Right lobe of liver (tissue), 6 donors: ENCODE measurements at regions not wholly inside any gene's neighbourhood (a gene's known extent, or its start where the extent isn't known, plus 50 kb on each side); places are given as distances from the start of the nearest gene placed in this dataset.

Experiments
- ATAC-seq, 4 donors: fragments of 200-7000 bp; cut with Tn5 transposase; one replicate each; pipeline ENCODE4 v1.9.1; 2020; ENCODE audit warnings: mild to moderate bottlenecking in 4 of 4, moderate library complexity in 4 of 4
- DNase-seq, 3 donors: peaks; one replicate each; pipeline ENCODE4 v3.0.0-alpha.2; 2020
- H3K27ac ChIP-seq, 3 donors: fragments of 200-600 bp; one replicate each; pipeline ENCODE4 v1.8.0; 2022
- H3K27me3 ChIP-seq, 2 donors: fragments of 200-600 bp; one replicate each; pipeline ENCODE4 v1.8.0; 2022
- H3K36me3 ChIP-seq, 4 donors: fragments of 200-600 bp; sonication (generic) in 1 of 4; one replicate each; pipeline versions ENCODE4 v1.5.1 to v1.8.0; 2017 to 2022; ENCODE audit warnings: control low read depth in 1 of 4
- H3K4me1 ChIP-seq, 4 donors: fragments of 200-600 bp; sonication (generic) in 1 of 4; one replicate each; pipeline versions ENCODE4 v1.5.1 to v1.8.0; 2017 to 2022; ENCODE audit warnings: control low read depth in 1 of 4
- H3K4me3 ChIP-seq, 3 donors: fragments of 200-600 bp; one replicate each; pipeline ENCODE4 v1.8.0; 2022
- H3K9me3 ChIP-seq, 4 donors: fragments of 200-600 bp; sonication (generic) in 1 of 4; one replicate each; pipeline versions ENCODE4 v1.5.1 to v1.8.0; 2017 to 2022; ENCODE audit warnings: control low read depth in 1 of 4
- CTCF ChIP-seq, 4 donors: fragments of 200-600 bp in 3 of 4; fragments of 450-650 bp in 1 of 4; IDR thresholded peaks; one replicate each; pipeline versions ENCODE4 v1.5.1 to v1.8.0; 2016 to 2022; ENCODE audit warnings: antibody characterized with exemption in 4 of 4, mild to moderate bottlenecking in 2 of 4
- POLR2A ChIP-seq: fragments of 450-650 bp; IDR thresholded peaks from one replicate; pipeline ENCODE4 v1.6.1; 2017; ENCODE audit warnings: antibody characterized with exemption, mild to moderate bottlenecking
- WGBS: methylation state at CpG from one replicate; pipeline ENCODE4 v1.1.6; 2018; ENCODE audit warnings: low coverage, low lambda C conversion rate; ENCODE audit not compliant: insufficient coverage; ENCODE audit errors: missing lambda C conversion rate; 5-methylcytosine and 5-hydroxymethylcytosine counted together
- intact Hi-C, 2 donors: fragments of 100-400 bp; cut with DNase I; formaldehyde crosslinking; loops; one replicate each; pipeline versions ENCODE4 v1.11.2 to v1.14.1; 2022
- donor health status: DM: no; HTN: yes; CAD: no.
- donor health status: DM: no; HTN: no; CAD: no.
- donor health status: DM: no; HTN: no; CAD: no.
- donor health status: DM: no; HTN: yes; CAD: no.
- donor health status: DM: no; HTN: yes; CAD: no.

GRCh38 chr4:20543131-20543530, 157.1 kb upstream of the PACRGL start:
- Histone ChIP-seq H3K36me3 (no peaks in the 10 kb centered on the region), H3K4me1 (no peaks in the 10 kb centered on the region), H3K27ac (no peak overlapping the region), H3K4me3 (no peak overlapping the region), H3K27me3 (no peaks in the 10 kb centered on the region), H3K9me3 (no peaks in the 10 kb centered on the region)
- TF ChIP-seq POLR2A (no peak), CTCF (IDR thresholded peaks at IDR 0.05) (no peak)
- WGBS, result 58% methylated on average over 2 of the region's 2 CpGs
- no peak for ATAC-seq
- intact Hi-C loops, result loop anchor here in 1 of 2 donors (10.0 kb wide), 1 partner anchor 118 kb away; no protein-coding TSS in a partner anchor
- DNase-seq, result no peak

DNA sequence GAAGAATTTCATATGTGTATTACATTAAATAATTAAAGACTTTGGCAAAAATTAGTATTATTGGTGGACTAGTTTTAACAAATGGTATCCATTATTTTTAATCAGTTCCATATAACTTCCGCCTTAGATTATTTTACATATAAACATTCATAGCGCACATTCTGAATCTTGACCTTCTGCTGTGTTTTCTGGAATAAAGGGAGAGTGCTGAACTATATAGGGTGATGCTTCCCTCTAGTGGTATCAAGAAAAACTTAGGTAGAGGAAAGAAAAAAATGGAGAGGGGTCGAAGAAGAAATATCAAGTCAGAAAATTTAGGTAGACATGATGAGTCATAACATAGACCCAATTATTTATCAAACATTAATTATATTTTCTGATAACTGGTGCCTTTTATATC, 155.6 kb upstream of the PACRGL start:
- Histone ChIP-seq H3K9me3 (no peaks in the 10 kb centered on the region), H3K27me3 (no peaks in the 10 kb centered on the region), H3K36me3 (no peaks in the 10 kb centered on the region), H3K27ac (no peak overlapping the region), H3K4me1 (no peaks in the 10 kb centered on the region), H3K4me3 (no peak overlapping the region)
- DNase-seq (no peak), ATAC-seq (peak; percentile 58 to 73 (median 70))
- WGBS, result 14% methylated on average over 3 of the region's 3 CpGs
- TF ChIP-seq POLR2A (no peak), CTCF (IDR thresholded peaks at IDR 0.05) (peak; percentile 52 to 66 (median 62))
- intact Hi-C loops, result loop anchor here in 1 of 2 donors (10.0 kb wide), 1 partner anchor 120 kb away; no protein-coding TSS in a partner anchor

GRCh38 chr4:20552004-20552403, 148.3 kb upstream of the PACRGL start:
- H3K27me3 ChIP-seq, result no peaks in the 10 kb centered on the region
- H3K36me3 ChIP-seq, result no peaks in the 10 kb centered on the region
- no peak overlapping the region for H3K27ac ChIP-seq
- no peak overlapping the region for H3K4me3 ChIP-seq
- no peak for DNase-seq
- intact Hi-C loops, result no loop called here
- no peaks in the 10 kb centered on the region for H3K4me1 ChIP-seq
- TF ChIP-seq CTCF (IDR thresholded peaks at IDR 0.05) (no peak), POLR2A (no peak)
- ATAC-seq, result no peak
- H3K9me3 ChIP-seq, result no peaks in the 10 kb centered on the region
- WGBS, result 60% methylated on average over 4 of the region's 5 CpGs

DNA sequence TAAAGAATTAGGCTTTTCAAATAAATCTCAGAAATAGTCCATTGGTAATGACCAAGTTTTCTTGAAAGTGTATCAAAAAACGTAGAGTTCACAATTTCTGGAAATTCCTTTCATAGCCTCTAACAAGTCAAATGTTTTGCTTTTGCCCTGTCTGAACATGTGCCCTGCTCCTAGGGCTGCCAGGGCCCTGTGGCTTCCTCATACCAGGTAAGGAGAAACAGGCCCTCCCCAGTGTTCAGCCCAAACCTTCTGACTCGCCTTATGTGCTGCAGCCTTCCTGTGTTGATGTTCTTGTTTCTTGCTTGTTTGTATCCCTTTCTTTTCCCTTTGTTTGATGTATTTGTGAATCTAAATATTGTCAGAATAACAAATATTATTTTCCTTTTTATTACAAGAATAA, 146.1 kb upstream of the PACRGL start:
- DNase-seq, result no peak
- no peaks in the 10 kb centered on the region for H3K27me3 ChIP-seq
- no peak overlapping the region for H3K4me3 ChIP-seq
- H3K36me3 ChIP-seq, result no peaks in the 10 kb centered on the region
- H3K27ac ChIP-seq, result no peak overlapping the region
- intact Hi-C loops, result no loop called here
- no peaks in the 10 kb centered on the region for H3K9me3 ChIP-seq
- no peaks in the 10 kb centered on the region for H3K4me1 ChIP-seq
- no peak for TF ChIP-seq POLR2A
- TF ChIP-seq CTCF (IDR thresholded peaks at IDR 0.05), result no peak
- no peak for ATAC-seq
- WGBS, result 57% methylated on average over 2 of the region's 2 CpGs
